Ovary (tissue), 7 donors: ENCODE measurements at regions not wholly inside any gene's neighbourhood (a gene's known extent, or its start where the extent isn't known, plus 50 kb on each side); places are given as distances from the start of the nearest gene placed in this dataset.

ENCODE experiments used
- DNase-seq, 5 donors: peaks; one replicate each; pipeline ENCODE4 v3.0.0-alpha.2; 2019 to 2020
- H3K27ac ChIP-seq, 2 donors: fragments of 200-600 bp; one replicate each; pipeline versions ENCODE4 v1.5.1 to v1.8.0; 2019 to 2022
- H3K27me3 ChIP-seq: fragments of 200-600 bp; one replicate; pipeline ENCODE4 v1.8.0; 2022
- H3K36me3 ChIP-seq: fragments of 200-600 bp; sonication (generic); one replicate; pipeline ENCODE4 v1.5.1; 2019
- H3K4me1 ChIP-seq: one replicate; pipeline ENCODE4 v1.8.1; 2013; ENCODE audit warnings: mild to moderate bottlenecking, moderate library complexity; ENCODE audit not compliant: insufficient read depth
- H3K4me3 ChIP-seq: fragments of 200-600 bp; sonication (generic); one replicate; pipeline ENCODE4 v1.5.1; 2017
- H3K9me3 ChIP-seq, 2 donors: fragments of 200-600 bp in 1 of 2; sonication (generic) in 1 of 2; one replicate each; pipeline versions ENCODE4 v1.5.1 to v1.8.1; 2013 to 2019; ENCODE audit warnings: mild to moderate bottlenecking in 1 of 2, moderate library complexity in 1 of 2
- CTCF ChIP-seq, 3 donors: fragments of 450-650 bp in 2 of 3; fragments of 200-600 bp in 1 of 3; IDR thresholded peaks; one replicate each; pipeline versions ENCODE4 v1.5.1 to v1.8.0; 2016 to 2022; ENCODE audit warnings: antibody characterized with exemption in 3 of 3, mild to moderate bottlenecking in 1 of 3
- EP300 ChIP-seq: sonication (generic); formaldehyde crosslinking; IDR thresholded peaks from one replicate; pipeline ENCODE4 v1.6.1; 2017; ENCODE audit warnings: antibody characterized with exemption
- POLR2A ChIP-seq: fragments of 450-650 bp; IDR thresholded peaks from one replicate; pipeline ENCODE4 v1.6.1; 2017; ENCODE audit warnings: antibody characterized with exemption, mild to moderate bottlenecking, moderate library complexity
- WGBS, 3 donors: extraction: QIAGEN DNeasy Blood & Tissue Kit in 1 of 3; methylation state at CpG; one replicate each; pipeline versions ENCODE4 v1.1.5 to v1.1.7; 2013 to 2017; 5-methylcytosine and 5-hydroxymethylcytosine counted together
- intact Hi-C, 4 donors: fragments of 100-400 bp; cut with DNase I; formaldehyde crosslinking; loops; one replicate each; pipeline versions ENCODE4 v1.11.0 to v1.15.1; 2022 to 2023
- donor health status: DM: no; HTN: no; CAD: no; lungs with moderate emphysema.
- donor health status: DM: no; HTN: no; CAD: no.
- donor health status: Bipolar disorder and iron deficiency.
- donor health status: DM: no; HTN: no; CAD: no.
- donor health status: DM: yes; HTN: yes; CAD: no.

GRCh38 chr11:23893126-23893525 lies 603.7 kb upstream of the LUZP2 start:
- Histone ChIP-seq H3K27me3 (no peaks in the 10 kb centered on the region), H3K27ac (no peak overlapping the region), H3K9me3 (no peaks in the 10 kb centered on the region), H3K4me3 (no peak overlapping the region), H3K4me1 (no peaks in the 10 kb centered on the region), H3K36me3 (no peaks in the 10 kb centered on the region)
- intact Hi-C loops: no loop called here
- DNase-seq: no peak
- TF ChIP-seq POLR2A: no peak
- WGBS, 3 donors: 66 to 72% (median 71%) methylated on average over 2 of the region's 2 CpGs

- DNase-seq: no peak
- intact Hi-C loops: no loop called here
- Histone ChIP-seq H3K36me3 (no peaks in the 10 kb centered on the region), H3K27ac (no peak overlapping the region), H3K27me3 (no peaks in the 10 kb centered on the region), H3K4me1 (no peaks in the 10 kb centered on the region), H3K4me3 (no peak overlapping the region), H3K9me3 (no peaks in the 10 kb centered on the region)
- TF ChIP-seq POLR2A (no peak), EP300 (no peak), CTCF (IDR thresholded peaks at IDR 0.05) (no peak)
- 53 to 62% (median 59%) methylated on average over 9 of the region's 9 CpGs for WGBS, 3 donors
These were observed 599.2 kb upstream of the LUZP2 start for GRCh38 chr11:23897453-23898286.

GRCh38 chr11:23903044-23903704 lies 593.7 kb upstream of the LUZP2 start:
- no peak overlapping the region for H3K27ac ChIP-seq
- 55 to 75% (median 69%) methylated on average over 7 of the region's 7 CpGs for WGBS, 3 donors
- H3K36me3 ChIP-seq: no peaks in the 10 kb centered on the region
- H3K9me3 ChIP-seq: no peaks in the 10 kb centered on the region
- no peak overlapping the region for H3K4me3 ChIP-seq
- no peaks in the 10 kb centered on the region for H3K4me1 ChIP-seq
- TF ChIP-seq POLR2A: no peak
- no peak for TF ChIP-seq EP300
- TF ChIP-seq CTCF (IDR thresholded peaks at IDR 0.05): no peak
- intact Hi-C loops: no loop called here
- H3K27me3 ChIP-seq: no peaks in the 10 kb centered on the region
- DNase-seq: no peak

GRCh38 chr11:23919455-23919854 lies 577.4 kb upstream of the LUZP2 start:
- no peaks in the 10 kb centered on the region for H3K27me3 ChIP-seq
- 26 to 50% (median 32%) methylated on average over 2 of the region's 2 CpGs for WGBS, 3 donors
- H3K36me3 ChIP-seq: no peaks in the 10 kb centered on the region
- DNase-seq: no peak
- no peak overlapping the region for H3K27ac ChIP-seq
- H3K9me3 ChIP-seq: no peaks in the 10 kb centered on the region
- TF ChIP-seq EP300 (no peak), CTCF (IDR thresholded peaks at IDR 0.05) (no peak), POLR2A (no peak)
- no peak overlapping the region for H3K4me3 ChIP-seq
- H3K4me1 ChIP-seq: no peaks in the 10 kb centered on the region
- intact Hi-C loops: no loop called here

GRCh38 chr11:23923357-23923756 lies 573.5 kb upstream of the LUZP2 start:
- Histone ChIP-seq H3K4me1 (no peaks in the 10 kb centered on the region), H3K27ac (no peak overlapping the region), H3K4me3 (no peak overlapping the region), H3K27me3 (no peaks in the 10 kb centered on the region), H3K36me3 (no peaks in the 10 kb centered on the region), H3K9me3 (no peaks in the 10 kb centered on the region)
- DNase-seq: no peak
- TF ChIP-seq POLR2A (no peak), EP300 (no peak), CTCF (IDR thresholded peaks at IDR 0.05) (no peak)
- intact Hi-C loops: no loop called here
- 88 to 92% (median 89%) methylated on average over 1 of the region's 1 CpG for WGBS, 3 donors
